HG02970 (cell line): ENCODE measurements at regions not wholly inside any gene's neighbourhood (a gene's known extent, or its start where the extent isn't known, plus 50 kb on each side); places are given as distances from the start of the nearest gene placed in this dataset.
"Not testable (repeated sequence)": the region's sequence is repeated elsewhere in the genome, so short reads cannot be mapped to it uniquely, and the experiment has no call there.

Source experiments
- ATAC-seq: cut with Tn5 transposase; IDR thresholded peaks from one replicate; pipeline ENCODE4 v1.9.1; 2021; ENCODE audit warnings: mild to moderate bottlenecking, moderate library complexity, moderate number of reproducible peaks; ENCODE audit not compliant: unreplicated experiment, low FRiP score

DNA sequence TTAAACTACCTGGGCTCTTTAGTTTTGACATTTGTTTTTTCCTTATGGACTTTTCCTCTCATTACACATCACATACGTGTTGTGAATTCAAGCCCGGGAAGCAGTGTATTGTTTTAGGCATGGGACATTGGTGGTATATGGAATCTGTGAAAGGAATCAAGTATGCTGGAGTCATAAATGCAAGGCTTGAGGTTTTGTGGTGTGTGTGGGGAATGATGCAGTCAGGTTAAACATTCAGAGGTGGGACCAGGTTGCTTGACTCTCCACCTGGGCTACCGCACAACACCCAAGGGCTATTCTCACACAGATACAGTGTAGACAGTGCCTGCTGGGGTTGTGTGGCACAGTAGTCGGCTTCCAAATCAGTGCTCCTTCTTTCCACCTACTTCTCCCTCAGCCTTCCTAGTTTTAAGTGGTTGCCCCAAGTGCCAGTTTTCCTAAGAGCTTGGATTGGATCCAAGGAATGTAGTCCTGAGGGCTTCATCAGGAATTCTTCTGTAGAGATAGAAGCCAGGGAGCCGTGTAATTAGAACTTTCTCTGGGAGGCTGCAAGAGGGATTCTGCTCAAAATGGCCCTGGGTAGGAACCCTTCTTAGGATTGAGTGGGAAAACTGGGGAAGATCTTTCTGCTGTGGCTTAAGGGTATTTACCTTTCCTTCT lies 243.7 kb downstream of the C12orf75 start:
- no peak for ATAC-seq

DNA sequence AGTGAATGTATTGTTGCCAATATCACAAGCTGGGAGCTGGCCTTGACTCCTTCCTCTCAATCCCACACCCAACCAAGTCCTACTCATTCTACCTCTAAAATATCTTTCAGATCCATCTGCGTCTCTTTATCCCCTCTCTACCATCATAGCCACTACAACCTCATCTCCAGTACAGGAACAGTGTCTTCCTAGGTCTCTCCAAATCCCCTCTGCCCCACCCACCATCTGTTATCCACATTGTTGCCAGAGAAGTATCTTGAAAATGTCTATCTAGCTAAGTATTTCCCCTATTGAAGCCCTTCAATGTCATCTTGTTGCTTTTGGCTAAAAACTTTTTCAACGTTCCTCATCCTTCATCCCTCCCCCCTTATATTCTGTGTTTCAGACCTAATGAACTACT lies 244.7 kb downstream of the C12orf75 start:
- no peak for ATAC-seq

DNA sequence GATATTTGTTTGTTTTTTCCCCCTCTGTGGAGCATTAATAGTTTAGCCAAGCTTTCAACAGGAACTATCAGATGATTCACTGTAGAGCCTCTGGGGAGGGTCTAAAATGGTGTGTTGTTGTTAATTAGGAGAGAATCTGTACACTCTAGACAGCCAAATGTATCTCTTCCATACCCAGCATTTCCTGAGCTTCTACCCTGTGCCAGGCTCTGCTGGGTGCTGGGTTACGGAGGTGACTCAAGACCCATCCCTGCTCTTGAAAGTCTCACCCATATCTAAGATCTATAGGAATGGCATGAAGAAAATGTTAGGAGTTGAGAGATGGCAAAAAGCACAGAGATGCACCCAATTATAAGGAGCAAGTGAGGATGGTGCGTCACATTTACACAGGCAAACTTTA lies 245.8 kb downstream of the C12orf75 start:
- ATAC-seq, result no peak

DNA sequence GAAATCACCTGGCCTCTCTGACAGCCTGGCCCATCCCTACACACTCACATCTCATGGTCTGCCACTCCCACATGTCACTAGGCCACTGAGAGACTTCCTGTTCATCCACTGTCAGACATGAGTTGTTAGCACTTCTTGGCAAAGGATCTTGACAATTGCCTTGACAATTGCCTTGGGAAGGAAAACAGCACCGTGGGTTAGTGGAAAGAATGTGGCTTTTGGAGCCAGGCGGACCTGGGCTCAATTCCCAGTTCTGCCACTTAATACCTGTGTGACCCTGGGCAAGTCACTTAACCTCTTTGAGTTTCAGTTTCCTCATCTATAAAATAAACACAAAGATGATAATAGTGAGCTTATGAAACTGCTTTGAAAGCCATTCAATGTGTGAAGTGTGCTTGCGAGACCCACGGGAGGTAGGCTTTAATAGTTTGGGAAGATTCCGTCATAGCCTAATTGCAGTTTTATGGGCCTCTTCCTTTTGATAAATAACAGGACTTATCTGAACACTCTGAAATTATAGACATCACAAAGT lies 250.4 kb downstream of the C12orf75 start:
- ATAC-seq, result no peak

DNA sequence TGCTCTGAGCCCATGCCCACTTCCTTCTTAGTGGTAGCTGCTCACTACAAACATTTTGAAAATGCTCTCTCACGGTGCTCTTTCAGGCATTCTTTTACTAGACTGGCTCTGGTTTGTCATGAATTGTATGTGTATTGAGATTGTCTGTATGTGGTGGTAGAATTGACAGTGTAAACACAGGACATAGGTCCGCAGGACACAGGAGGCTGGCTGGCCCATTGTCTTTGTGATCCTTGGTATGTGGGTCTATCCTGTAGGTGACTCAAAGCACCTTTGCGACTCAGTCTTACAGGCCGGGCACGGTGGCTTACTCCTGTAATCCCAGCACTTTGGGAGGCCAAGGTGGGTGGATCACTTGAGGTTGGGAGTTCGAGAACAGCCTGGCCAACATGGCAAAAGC lies 250.9 kb downstream of the C12orf75 start:
- ATAC-seq, result no peak

DNA sequence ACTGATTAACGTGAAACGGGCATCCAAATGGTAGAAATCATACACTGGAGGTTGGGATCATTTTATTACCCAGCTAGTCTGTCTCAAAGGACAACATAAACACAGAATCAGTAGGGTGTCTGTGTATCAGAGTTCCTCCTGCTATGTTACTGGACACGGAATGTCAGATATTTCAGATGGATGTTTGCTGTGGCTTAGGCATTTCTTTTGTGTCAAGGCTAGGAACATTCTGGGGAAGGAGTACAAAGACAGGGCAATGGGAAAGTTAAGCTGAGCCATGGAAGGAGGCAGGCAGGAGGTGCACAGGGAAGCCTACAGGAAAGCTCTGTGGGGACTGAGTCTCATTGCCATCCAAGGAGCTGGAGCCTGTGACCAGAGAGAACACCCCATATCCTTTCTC lies 254.6 kb downstream of the C12orf75 start:
- ATAC-seq, result no peak

DNA sequence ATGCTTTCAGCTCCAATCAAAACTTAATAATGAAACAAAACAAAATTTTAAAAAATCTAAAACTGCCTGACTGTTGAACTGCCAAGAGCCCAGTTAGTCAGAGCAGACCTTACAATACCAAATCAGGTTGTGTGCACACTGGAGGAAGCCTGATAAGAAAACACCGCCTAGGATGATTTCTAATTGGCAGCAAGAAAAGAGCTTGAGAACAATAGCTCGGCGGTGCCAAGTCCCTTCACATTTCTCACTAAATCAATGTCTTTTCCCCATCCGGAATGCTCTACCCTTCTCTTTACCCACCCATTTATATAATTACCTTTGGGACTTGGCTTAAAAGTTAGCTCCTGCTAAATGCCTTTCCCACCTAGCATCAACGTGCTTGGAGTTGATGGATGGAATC lies 256.7 kb downstream of the C12orf75 start:
- ATAC-seq, result no peak

DNA sequence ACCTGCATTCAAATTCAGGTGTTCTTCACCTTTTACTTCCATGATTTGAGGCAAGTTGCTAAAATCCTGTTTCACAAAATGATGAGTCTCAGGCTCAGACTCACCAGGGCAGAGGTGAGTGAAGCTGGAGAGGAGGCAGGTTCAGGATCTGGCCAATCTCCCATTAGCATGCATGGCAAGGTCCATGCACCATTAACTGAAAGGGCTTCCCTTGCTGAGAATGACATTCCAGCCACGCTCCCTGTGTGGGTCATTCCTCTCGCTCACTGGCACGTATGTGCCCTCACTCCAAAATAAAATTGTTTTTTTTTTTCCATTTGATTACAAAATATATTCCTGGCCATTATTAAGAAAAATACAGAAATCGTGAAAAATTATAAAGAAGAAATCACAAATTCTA lies 257.6 kb downstream of the C12orf75 start:
- no peak for ATAC-seq

DNA sequence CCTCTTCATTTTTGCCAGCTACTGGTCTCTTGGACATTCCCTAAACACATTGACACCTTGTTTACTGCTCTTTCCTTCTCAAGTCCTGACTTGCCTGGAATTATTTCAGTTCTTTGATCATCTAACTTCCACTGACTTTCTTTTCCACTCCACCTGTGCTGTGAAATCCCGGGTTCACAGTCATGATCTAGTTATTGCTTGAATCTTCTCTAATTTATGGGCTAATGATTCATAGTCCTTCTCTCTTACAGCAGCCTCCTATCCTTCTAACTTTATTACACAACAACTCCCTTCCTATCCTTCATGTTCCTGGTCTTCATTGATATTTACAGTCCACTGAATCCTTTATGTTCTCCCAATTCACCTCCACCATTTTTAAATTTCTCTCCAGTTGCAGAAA lies 260.1 kb downstream of the C12orf75 start:
- no peak for ATAC-seq

DNA sequence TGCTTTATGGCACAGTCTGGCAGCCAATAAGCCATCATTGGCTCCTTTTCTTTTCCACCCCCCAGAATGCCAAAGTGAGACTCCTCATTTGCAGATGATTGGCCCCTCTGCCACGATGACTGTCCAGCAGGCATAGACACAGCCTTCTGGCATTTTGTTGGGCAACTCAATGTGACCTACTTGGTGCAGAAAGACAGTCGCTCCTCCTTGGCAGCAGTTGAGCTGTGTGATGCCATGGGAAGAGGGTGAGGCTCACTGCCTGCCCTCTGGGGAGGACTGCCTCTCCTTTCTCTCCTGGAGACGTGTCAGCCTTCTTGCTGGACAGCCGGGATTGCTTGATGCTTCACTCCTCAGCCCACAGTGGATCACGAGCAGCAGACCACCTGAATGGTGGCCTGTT lies 264.9 kb downstream of the C12orf75 start:
- ATAC-seq, result no peak

DNA sequence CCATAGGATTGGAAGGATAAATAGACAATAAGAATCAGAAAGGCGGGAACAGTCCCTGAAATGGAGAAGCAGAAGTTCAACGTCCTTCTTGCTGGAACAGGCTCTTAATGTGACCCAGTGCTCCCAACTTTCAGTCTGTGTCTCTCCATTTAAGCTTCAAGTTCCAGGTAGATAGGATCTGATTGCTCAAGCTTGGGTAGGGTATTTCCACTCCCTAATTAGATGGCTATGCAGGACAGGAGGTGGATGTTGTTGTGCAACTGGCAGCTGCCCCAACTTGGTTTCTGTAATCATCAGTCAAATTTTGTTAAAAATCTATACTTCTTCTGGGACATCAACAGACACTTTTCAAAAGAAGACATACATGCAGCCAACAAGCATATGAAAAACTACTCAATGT lies 266.2 kb downstream of the C12orf75 start:
- ATAC-seq, result no peak

DNA sequence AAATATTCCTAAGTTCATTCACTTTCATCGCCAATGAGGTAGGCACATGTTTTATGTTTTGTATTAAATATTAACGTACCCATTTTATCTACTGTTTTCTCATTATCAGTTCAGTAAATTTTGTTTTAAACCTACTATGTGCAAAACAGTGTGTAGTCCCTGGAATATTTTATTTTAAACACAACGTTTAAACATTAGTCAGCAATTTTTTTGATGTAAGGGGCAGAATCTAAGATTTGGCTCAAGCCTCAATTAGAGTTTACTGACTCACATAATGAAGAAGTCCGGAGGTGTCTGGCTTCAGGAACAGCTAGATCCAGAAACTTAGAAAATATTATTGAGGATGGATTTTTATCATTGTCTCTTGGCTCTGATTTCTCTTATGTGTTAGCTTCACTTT lies 267.5 kb downstream of the C12orf75 start:
- ATAC-seq, result no peak

DNA sequence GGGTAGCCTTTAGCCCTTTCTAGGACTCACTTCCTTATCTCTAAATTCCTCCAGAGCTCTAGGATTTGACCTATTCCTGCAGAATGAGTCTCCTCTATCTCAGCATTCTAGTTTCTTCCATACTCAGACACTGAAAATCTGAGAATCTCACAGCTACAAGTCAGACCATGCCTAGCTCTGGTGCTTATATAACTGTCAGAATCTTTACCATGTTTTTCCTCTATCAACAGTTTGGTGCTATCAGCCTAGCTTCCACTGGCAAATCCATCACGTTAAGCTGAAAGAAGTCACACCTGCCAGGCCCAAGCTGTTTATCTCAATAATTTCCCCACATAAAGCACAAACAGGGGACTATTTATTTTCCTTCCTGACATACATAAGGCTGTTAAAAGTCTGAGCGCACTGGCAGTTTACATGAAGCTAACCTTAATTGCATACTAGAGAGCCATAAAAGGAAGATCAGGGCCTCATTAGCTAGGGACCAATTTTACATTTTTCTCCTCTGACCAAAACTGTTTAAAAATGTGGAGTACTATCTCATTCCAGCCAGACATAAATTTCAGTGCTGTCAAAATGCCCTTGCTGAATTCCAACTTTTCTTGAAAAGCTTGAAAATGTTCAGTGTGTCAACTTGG lies 270.5 kb downstream of the C12orf75 start:
- no peak for ATAC-seq

DNA sequence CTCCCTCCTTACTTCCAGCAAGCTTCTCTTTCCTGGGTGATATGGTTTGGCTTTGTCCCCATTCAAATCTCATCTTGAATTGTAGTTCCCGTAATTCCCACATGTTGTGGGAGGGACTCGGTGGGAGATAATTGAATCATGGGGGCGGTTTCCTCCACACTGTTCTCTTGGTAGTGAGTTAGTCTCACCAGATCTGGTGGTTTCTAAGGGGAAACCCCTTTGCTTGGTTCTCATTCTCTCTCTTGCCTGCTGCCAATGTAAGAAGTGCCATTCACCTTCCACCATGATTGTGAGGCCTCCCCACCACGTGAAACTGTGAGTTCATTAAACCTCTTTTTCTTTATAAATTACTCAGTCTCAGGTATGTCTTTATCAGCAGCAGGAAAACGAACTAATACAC lies 271.8 kb downstream of the C12orf75 start:
- not testable (repeated sequence) for ATAC-seq

DNA sequence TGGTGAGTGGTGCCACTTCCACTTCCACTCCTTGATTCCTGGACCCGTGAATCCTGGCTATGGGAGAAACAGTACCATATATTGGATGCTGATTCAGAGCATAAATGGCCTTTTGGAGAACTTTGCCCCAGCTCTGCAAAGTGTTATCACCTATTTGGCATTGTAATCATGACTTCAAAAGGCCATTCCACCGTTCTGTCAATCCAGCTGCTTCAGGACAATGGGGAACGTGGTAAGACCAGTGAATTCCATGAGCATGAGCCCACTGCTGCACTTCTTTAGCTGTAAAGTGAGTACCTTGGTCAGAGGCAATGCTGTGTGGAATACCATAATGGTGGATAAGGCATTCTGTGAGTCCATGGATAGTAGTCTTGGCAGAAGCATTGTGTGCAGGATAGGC lies 273.8 kb downstream of the C12orf75 start:
- not testable (repeated sequence) for ATAC-seq

DNA sequence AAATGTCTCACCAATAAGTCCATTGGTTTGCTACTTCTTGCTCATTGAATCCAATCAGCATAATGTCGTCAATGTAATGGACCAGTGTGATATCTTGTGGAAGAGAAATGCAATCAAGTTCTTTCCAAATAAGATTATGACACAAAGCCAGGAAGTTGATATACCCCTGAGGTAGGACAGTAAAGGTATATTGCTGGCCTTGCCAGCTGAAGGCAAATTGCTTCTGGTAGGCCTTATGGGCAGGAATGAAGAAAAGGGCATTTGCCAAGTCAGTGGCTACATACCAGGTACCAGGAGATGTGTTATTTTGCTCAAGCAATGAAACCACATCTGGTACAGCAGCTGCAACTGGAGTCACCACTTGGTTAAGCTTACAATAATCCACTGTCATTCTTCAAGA lies 276.1 kb downstream of the C12orf75 start:
- not testable (repeated sequence) for ATAC-seq

DNA sequence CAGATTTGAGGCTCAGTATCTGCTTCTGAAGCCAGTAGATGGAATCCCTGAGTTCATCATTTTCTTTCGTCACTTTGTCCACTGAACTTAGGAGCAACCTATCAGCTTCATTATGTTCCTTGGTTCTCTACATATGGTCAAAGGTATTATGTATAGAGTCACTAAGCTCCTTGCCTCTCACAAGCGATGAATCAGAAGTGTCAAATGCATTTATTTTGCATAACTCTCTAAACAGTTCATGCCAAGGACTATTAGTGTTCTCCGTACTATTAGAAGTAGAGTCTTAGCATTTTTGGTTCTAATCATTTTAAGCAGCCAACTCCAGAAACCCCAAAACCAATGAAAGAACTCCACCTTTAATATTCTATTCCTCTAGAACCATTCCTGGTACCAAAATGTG lies 278.5 kb downstream of the C12orf75 start:
- ATAC-seq, result not testable (repeated sequence)

DNA sequence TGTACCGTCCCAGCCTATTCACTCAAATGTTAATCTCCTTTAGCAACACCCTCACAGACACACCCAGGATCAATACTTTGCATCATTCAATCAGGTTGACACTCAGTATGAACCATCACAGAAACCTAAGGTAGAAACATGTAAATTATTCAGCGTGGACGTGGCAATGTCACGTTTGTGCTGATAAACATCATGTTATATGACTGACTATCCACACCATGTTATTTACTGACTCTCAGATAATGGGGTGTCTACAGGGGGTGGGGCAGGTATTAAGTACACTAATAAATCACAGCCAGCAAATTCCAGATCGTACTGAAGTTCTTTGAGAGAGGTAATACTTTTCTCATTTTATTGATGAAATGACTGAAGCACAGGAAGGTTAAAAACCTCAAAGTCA lies 280.0 kb downstream of the C12orf75 start:
- ATAC-seq, result no peak

DNA sequence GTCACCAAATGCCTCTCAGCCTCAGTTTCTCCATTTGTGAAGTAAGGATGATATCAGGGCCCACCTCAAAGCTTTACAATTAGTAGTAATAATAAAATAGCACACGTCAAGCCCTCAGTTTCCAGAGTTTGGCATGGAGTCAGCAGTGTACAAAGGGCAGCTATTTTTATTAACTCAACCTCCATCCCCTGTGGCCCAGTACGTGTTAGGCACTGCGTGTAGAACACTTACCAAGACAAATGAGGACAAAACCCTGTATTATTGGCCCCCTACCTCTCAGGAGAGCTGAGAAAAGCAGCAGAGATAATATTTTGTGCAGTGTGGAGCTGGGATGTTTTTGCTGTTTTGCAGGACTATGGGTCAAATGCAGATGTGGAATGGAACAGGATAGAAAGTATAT lies 280.8 kb downstream of the C12orf75 start:
- no peak for ATAC-seq

DNA sequence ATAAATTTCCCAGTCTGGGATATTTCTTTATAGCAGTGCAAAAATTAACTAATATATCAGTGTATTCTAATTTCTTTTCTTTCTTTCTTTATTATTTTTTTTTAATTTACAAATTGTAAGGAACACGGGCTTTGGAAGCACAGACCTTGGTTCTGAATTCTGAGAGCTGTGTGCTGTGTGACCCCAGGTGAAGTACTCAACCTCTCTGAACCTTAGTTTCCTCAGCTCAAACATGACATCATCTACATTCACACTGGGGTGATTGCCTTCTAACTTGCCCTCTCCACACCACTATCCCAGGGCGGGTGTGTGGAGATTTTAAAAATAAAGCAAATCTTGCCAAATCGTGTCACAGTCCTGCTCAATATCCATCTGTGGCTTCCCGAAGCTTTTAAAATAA lies 282.8 kb downstream of the C12orf75 start:
- no peak for ATAC-seq

DNA sequence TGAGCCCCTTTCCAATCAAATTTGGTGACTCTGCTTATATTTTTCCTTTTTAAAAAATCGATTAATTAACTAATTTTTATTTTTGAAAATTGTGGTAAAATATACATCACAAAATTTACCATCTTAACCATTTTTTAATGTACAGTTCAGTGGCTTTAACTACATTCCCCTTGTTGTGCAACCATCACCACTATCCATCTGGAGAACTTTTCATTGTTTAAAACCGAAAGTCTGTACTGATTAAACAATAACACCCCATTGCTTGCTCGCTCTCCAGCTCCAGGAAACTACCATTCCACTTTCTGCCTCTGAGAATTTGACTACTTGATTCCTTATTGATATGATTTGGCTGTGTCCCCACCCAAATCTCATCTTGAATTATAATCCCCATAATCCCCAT lies 283.4 kb downstream of the C12orf75 start:
- no peak for ATAC-seq

DNA sequence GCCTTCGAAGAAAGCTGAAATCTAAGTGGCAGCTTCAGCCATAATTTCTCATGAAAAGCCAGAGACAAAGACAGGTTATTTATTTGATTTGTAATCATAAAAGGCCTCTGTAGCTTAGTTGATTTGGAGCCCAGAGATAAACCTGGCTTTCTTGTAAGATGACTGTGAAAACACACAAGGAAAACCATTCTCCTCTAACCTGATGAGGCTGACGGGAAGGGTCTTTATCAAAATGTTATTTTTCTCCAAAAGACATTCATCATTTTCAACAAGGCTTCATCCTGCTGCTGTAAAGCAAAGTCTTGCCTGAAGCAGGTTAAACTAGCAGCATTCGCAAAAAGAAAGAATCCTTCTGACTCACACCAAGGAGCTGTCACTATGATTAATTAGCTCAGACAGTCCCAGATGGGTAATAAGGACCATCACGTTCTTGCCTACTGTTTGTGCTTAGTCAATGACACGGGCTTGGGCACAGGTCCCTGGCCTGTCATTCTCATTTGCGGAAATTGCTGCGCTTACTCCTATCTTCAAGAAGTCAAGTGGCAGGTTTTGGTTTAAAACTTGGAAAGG lies 286.6 kb downstream of the C12orf75 start:
- ATAC-seq, result no peak
